Panc1 (cell line): ENCODE measurements at regions not wholly inside any gene's neighbourhood (a gene's known extent, or its start where the extent isn't known, plus 50 kb on each side); places are given as distances from the start of the nearest gene placed in this dataset.

Experiments
- ATAC-seq: fragments of 200-7000 bp; cut with Tn5 transposase; 2 replicates; pipeline ENCODE4 v1.9.1; 2020; ENCODE audit warnings: mild to moderate bottlenecking, moderate library complexity
- BruUV-seq: library from RNA; stranded (reverse); fragments of 400-500 nt; replicated peaks from 2 replicates; lab custom pipeline; 2021; lab: Mats Ljungman, UMichigan
- CTCF ChIA-PET: fragments of 300-600 bp; sonication (Branson Sonifier 250); formaldehyde crosslinking; loops from one replicate; lab custom pipeline; 2022; ENCODE audit warnings: antibody characterized with exemption; lab: Charles Lee
- POLR2A ChIA-PET: fragments of 300-600 bp; sonication (Branson Sonifier 250); formaldehyde crosslinking; loops from one replicate; lab custom pipeline; 2022; ENCODE audit warnings: antibody characterized with exemption; lab: Charles Lee
- DNase-seq: peaks from one replicate; pipeline ENCODE4 v3.0.0-alpha.2; 2010; ENCODE audit warnings: low read depth, low spot score
- H3K27ac ChIP-seq: 2 replicates; pipeline ENCODE4 v1.5.1; 2011; ENCODE audit warnings: mild to moderate bottlenecking, low read length, inconsistent platforms
- H3K27me3 ChIP-seq: fragments of 200-500 bp; sonication (Bioruptor generic); 2 replicates; pipeline ENCODE4 v1.6.0; 2014; ENCODE audit warnings: low read length, inconsistent platforms; ENCODE audit not compliant: control insufficient read depth, insufficient read depth
- H3K36me3 ChIP-seq: fragments of 200-500 bp; sonication (Bioruptor generic); 2 replicates; pipeline ENCODE4 v1.5.1; 2014; ENCODE audit warnings: inconsistent platforms, mild to moderate bottlenecking, low read length, moderate library complexity; ENCODE audit not compliant: control insufficient read depth, insufficient read depth
- H3K4me1 ChIP-seq: 2 replicates; pipeline ENCODE4 v1.5.1; 2011; ENCODE audit warnings: inconsistent platforms, mild to moderate bottlenecking, low read length, moderate library complexity; ENCODE audit not compliant: control insufficient read depth, insufficient read depth
- H3K4me3 ChIP-seq, 2 experiments: 2 replicates each; pipeline ENCODE4 v1.5.1; 2011 to 2012; ENCODE audit warnings: low read depth in 2 of 2, low read length in 2 of 2, mild to moderate bottlenecking in 2 of 2, inconsistent platforms in 1 of 2, moderate library complexity in 1 of 2
- H3K9me3 ChIP-seq: fragments of 200-500 bp; sonication (Bioruptor generic); 2 replicates; pipeline ENCODE4 v1.5.1; 2014; ENCODE audit warnings: low read depth, mild to moderate bottlenecking, inconsistent platforms, low read length, moderate library complexity; ENCODE audit not compliant: control insufficient read depth, insufficient read depth
- CTCF ChIP-seq: fragments of 450-650 bp; IDR thresholded peaks from 2 replicates; pipeline ENCODE4 v1.5.1; 2017; ENCODE audit warnings: mild to moderate bottlenecking
- POLR2AphosphoS5 ChIP-seq: IDR thresholded peaks from 2 replicates; pipeline ENCODE4 v1.6.1; 2012; ENCODE audit warnings: mild to moderate bottlenecking, low read depth, low read length, moderate library complexity
- REST ChIP-seq, 2 experiments: IDR thresholded peaks; 2 replicates each; pipeline ENCODE4 v1.6.1; 2011 to 2012; ENCODE audit warnings: low read depth in 2 of 2, control low read depth in 1 of 2, low read length in 1 of 2, mild to moderate bottlenecking in 1 of 2, moderate library complexity in 1 of 2; ENCODE audit not compliant: insufficient read depth in 1 of 2
- SIN3A ChIP-seq: IDR thresholded peaks from 2 replicates; pipeline ENCODE4 v1.6.1; 2012; ENCODE audit warnings: low read depth, mild to moderate bottlenecking, low read length, moderate library complexity, borderline replicate concordance; ENCODE audit not compliant: insufficient read depth
- TCF7L2 ChIP-seq: IDR thresholded peaks from 2 replicates; pipeline ENCODE4 v1.6.1; 2011; ENCODE audit warnings: mild to moderate bottlenecking, low read depth, low read length, inconsistent platforms
- in situ Hi-C: cut with HindIII; loops from 2 replicates; pipeline ENCODE4 v1.10.0; 2016; ENCODE audit warnings: low sequenced_read_pairs, low pct_unique_long_range_greater_than_20kb
- intact Hi-C: fragments of 100-400 bp; cut with micrococcal nuclease; formaldehyde crosslinking; loops from one replicate; pipeline ENCODE4 v1.10.0; 2022; ENCODE audit not compliant: unreplicated experiment

- BruUV-seq: no TSS peak
- POLR2A ChIA-PET: no interaction called here
- intact Hi-C loops (no loop called here), in situ Hi-C loops (no loop called here)
- Histone ChIP-seq H3K27me3 (no peaks in the 10 kb centered on the region), H3K4me3 (no peak overlapping the region), H3K36me3 (no peaks in the 10 kb centered on the region), H3K27ac (no peak overlapping the region), H3K9me3 (no peaks in the 10 kb centered on the region), H3K4me1 (no peaks in the 10 kb centered on the region)
- no peak for ATAC-seq
- TF ChIP-seq TCF7L2 (no peak), SIN3A (no peak), REST (IDR thresholded peaks at IDR 0.05; ENCODE audit: insufficient read depth in 1 of 2, low read depth in 2 of 2, low read length in 1 of 2) (no peak), POLR2AphosphoS5 (no peak), CTCF (no peak)
- CTCF ChIA-PET: no interaction called here
- DNase-seq: no peak
Measured at GRCh38 chr5:34483442-34484033, 172.6 kb upstream of the RAI14 start.

GRCh38 chr5:34484216-34484920 is 171.8 kb upstream of the RAI14 start:
- Histone ChIP-seq H3K36me3 (no peaks in the 10 kb centered on the region), H3K9me3 (no peaks in the 10 kb centered on the region), H3K4me3 (no peak overlapping the region), H3K27me3 (no peaks in the 10 kb centered on the region), H3K4me1 (no peaks in the 10 kb centered on the region), H3K27ac (no peak overlapping the region)
- no peak for DNase-seq
- ChIA-PET CTCF (no interaction called here), POLR2A (no interaction called here)
- no TSS peak for BruUV-seq
- intact Hi-C loops (no loop called here), in situ Hi-C loops (no loop called here)
- TF ChIP-seq REST (IDR thresholded peaks at IDR 0.05; ENCODE audit: insufficient read depth in 1 of 2, low read depth in 2 of 2, low read length in 1 of 2): no peak
- no peak for ATAC-seq
